ENCODE measurements at regions not wholly inside any gene's neighbourhood (a gene's known extent, or its start where the extent isn't known, plus 50 kb on each side); places are given as distances from the start of the nearest gene placed in this dataset.

DNA sequence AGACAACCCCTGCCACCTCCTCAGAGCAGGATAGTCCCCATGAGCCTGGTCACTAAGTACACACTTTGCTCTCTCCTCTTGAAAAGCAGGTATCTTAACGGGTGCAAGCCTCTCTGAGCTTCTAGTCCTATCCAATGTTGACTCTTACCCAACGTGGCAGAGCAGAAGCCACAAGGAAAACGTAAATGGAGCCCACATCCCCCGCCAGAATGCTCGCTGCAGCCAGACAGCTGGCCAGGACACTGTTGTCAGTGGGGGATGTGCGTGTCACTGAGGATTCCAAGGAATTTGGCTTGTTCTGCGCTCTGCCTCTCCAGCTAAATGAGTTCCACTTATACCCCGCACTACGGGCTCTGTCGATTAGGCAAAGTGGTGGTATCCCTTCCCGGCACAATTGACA, 67.8 kb upstream of the IGF1R start:
- CTCF ChIA-PET, result interaction anchor here (1.2 kb wide), 1 partner anchor 61 kb away, joined by 3 read pairs; no protein-coding TSS in a partner anchor
- H3K4me3 Mint-ChIP-seq, result no peak overlapping the region
- POLR2A ChIA-PET, result no interaction called here
- DNase-seq, result no peak
- no peaks in the 10 kb centered on the region for H3K4me1 Mint-ChIP-seq
- H3K27me3 Mint-ChIP-seq, result peaks cover 25% of the 10 kb centered on the region
- peaks cover 3% of the 10 kb centered on the region for H3K9me3 Mint-ChIP-seq
- H3K36me3 Mint-ChIP-seq (ENCODE audit: low read depth), result no peaks in the 10 kb centered on the region
- H3K27ac Mint-ChIP-seq, result no peak overlapping the region

DNA sequence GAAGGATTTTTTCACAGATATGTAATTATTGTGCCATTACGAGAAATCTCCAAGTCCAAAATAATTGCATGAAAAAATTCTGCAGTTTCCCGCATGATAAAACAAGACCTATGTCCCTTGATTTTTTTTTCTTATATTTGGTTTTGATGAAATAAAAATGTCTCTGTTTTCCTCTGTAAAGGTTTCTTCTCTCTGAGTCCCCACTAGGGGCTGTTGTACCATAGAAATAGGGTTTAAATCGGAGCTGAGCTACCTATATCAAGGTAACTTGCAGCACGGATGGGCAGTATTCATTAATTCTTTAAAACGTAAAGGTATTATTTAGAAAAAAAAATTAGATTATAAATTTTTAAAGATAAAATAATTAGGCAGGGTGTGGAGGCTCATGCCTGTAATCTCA, 66.6 kb upstream of the IGF1R start:
- H3K4me3 Mint-ChIP-seq, result no peak overlapping the region
- no peaks in the 10 kb centered on the region for H3K36me3 Mint-ChIP-seq (ENCODE audit: low read depth)
- DNase-seq, result no peak
- H3K27ac Mint-ChIP-seq, result no peak overlapping the region
- CTCF ChIA-PET, result no interaction called here
- POLR2A ChIA-PET, result no interaction called here
- H3K4me1 Mint-ChIP-seq, result peaks cover 1% of the 10 kb centered on the region
- peaks cover 3% of the 10 kb centered on the region for H3K9me3 Mint-ChIP-seq
- peaks cover 29% of the 10 kb centered on the region for H3K27me3 Mint-ChIP-seq

DNA sequence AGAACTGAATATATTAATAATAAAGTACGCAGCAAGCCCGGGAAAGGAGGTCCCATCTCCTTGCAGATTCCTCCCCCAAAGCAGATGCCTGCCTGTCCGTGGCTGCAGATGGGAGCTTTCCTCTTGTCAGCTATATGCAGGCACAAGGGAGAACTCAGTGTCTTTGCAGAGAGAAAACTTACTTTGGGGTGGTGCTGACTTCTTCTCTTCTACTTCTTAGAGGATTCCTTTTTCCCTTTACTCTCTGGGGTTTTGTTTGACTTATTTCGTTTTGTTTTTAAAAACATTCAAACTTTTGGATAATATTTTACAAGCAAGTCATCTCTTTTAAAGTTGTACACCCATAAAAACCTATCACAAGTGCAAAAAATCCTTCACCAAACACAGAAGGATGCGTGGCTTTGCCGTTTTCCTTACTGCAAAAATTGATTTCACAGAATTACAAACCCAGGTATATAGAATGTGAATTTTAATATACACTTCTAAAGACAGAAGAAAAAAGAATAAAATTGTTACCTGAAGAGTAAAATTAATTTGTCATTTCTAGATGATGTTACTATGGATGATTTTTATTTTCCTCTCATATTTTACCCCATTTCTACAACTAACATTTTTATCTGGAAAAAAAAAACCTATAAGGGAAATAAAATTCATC, 65.3 kb upstream of the IGF1R start:
- DNase-seq, result no peak
- H3K9me3 Mint-ChIP-seq, result peaks cover 3% of the 10 kb centered on the region
- H3K27ac Mint-ChIP-seq, result no peak overlapping the region
- ChIA-PET POLR2A (no interaction called here), CTCF (no interaction called here)
- H3K36me3 Mint-ChIP-seq (ENCODE audit: low read depth), result no peaks in the 10 kb centered on the region
- H3K4me3 Mint-ChIP-seq, result no peak overlapping the region
- H3K27me3 Mint-ChIP-seq, result peaks cover 31% of the 10 kb centered on the region
- peaks cover 1% of the 10 kb centered on the region for H3K4me1 Mint-ChIP-seq

DNA sequence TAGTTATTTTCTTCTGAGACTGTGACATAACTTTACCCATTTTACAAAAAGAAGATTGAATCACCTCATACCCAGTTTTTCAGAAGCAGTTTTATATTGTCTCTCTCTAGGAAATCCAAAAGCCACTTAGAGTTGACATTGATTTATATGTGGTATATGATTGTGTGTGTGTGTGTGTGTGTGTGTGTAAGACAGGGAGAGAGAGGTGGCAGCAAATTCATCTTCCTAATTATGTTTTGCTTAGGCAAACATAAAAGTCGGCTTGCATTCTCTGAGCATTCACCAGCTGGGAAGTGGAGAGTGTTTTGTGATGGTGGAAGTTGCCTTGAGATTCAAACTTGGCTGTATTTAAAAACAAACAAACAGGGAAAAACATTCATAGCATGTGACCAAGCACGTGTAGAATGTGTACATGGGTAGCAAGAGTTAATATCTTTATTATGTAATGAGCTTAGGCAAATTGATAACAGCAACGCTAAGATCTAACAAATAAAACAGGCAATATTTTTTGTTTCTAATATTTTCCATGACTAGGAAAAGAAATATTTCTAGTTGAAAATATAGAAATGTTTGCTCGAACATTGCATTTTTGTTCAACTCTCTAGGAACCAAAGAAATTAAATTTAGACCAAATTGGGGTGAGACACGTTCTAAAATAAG, 64.4 kb upstream of the IGF1R start:
- no peaks in the 10 kb centered on the region for H3K9me3 Mint-ChIP-seq
- POLR2A ChIA-PET, result no interaction called here
- H3K4me1 Mint-ChIP-seq, result peaks cover 1% of the 10 kb centered on the region
- H3K27me3 Mint-ChIP-seq, result peaks cover 36% of the 10 kb centered on the region
- no peaks in the 10 kb centered on the region for H3K36me3 Mint-ChIP-seq (ENCODE audit: low read depth)
- DNase-seq, result no peak
- no peak overlapping the region for H3K4me3 Mint-ChIP-seq
- CTCF ChIA-PET, result no interaction called here
- H3K27ac Mint-ChIP-seq, result no peak overlapping the region

DNA sequence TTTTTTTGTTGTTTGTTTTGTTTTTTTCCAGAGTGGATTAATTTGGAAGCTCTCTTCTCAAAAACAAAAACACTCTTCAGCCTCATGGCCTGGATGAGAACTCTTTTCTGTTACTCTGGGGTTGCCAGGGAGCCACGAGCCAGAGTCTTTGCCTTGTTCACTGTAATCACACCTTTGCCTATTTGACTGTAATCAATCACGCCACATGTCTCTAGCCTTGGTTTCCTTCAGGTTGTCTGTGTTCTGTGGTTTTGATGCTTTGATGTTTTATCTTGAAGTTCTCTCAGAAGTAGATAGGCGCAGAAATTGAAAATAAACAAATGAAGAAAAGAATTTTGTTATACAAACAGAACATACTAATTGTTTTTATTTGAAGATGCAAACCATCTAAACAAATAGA, 62.3 kb upstream of the IGF1R start:
- ChIA-PET POLR2A (no interaction called here), CTCF (no interaction called here)
- Mint-ChIP-seq H3K27me3 (peaks cover 38% of the 10 kb centered on the region), H3K27ac (no peak overlapping the region), H3K9me3 (no peaks in the 10 kb centered on the region), H3K4me3 (no peak overlapping the region), H3K36me3 (ENCODE audit: low read depth) (no peaks in the 10 kb centered on the region), H3K4me1 (peaks cover 1% of the 10 kb centered on the region)
- DNase-seq, result no peak

DNA sequence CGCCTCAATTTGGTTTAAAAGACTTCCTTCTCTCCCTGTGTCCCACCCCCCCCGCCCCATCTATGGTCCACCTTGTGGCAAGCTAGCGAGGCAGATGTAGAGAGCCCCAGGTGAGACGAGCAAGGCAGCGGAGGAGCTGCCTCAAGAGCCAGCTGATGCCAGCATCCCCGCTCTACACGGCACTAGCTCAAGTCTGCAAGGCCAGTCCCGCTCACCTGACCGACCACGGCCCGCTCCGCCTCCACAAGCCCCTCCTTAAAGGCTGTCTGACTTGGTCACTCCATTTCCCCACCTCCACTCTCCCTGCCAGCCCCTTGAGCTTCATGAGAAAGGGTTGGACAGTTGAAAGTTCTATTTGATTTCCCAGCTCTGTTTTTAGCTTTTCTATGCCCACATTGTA, 56.2 kb upstream of the IGF1R start:
- Mint-ChIP-seq H3K27ac (no peak overlapping the region), H3K27me3 (peaks cover 13% of the 10 kb centered on the region), H3K4me3 (no peak overlapping the region), H3K4me1 (no peaks in the 10 kb centered on the region), H3K36me3 (ENCODE audit: low read depth) (no peaks in the 10 kb centered on the region), H3K9me3 (no peaks in the 10 kb centered on the region)
- ChIA-PET CTCF (no interaction called here), POLR2A (no interaction called here)
- no peak for DNase-seq

DNA sequence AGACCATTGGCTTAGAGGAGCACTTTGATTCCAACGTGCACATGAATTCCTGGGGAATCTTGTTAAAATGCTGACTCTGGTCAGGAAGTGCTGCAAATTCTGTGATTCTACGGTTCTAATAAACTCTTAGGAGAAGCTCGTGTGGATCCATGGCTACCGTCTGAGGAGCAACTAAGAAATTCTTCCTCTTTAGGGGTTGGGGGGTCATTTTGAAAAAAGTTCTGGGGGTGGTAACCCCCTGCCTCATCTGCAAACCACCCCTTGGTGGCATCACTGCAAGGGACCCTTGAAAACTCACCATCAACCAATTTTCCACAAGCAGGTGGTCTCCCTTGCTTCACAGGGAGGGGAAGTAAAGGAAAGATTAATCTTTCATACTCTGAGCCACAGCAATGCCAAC, 52.2 kb upstream of the IGF1R start:
- Mint-ChIP-seq H3K4me3 (no peak overlapping the region), H3K36me3 (ENCODE audit: low read depth) (no peaks in the 10 kb centered on the region), H3K27ac (no peak overlapping the region), H3K27me3 (peaks cover 12% of the 10 kb centered on the region), H3K9me3 (no peaks in the 10 kb centered on the region), H3K4me1 (peaks cover 14% of the 10 kb centered on the region)
- ChIA-PET POLR2A (no interaction called here), CTCF (no interaction called here)
- DNase-seq, result no peak

DNA sequence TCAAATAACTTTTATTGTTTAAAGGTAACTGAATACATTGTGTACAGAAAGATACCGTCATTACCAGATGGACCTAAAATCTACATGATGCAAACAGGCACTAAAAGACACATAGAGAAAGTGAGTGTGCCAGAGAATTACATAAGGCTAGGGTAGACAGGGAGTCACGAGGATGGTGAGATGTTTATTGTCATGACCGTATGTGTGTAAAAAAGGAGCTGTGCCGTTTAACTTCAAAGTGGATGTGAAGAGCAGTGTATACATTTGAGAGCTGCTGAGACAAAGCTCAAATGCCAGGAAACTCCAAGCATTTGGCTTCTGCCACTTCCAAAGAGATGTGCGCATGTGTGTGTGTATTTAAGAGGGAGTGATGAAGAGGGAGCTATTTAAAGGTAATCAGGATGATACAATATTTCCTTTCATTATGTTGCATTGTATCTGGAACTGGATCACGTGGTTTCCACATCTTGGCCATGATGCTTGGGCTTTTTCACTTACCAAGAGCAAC, 51.4 kb upstream of the IGF1R start:
- Mint-ChIP-seq H3K9me3 (no peaks in the 10 kb centered on the region), H3K27ac (no peak overlapping the region), H3K4me3 (no peak overlapping the region), H3K4me1 (peaks cover 14% of the 10 kb centered on the region), H3K27me3 (peaks cover 9% of the 10 kb centered on the region), H3K36me3 (ENCODE audit: low read depth) (no peaks in the 10 kb centered on the region)
- no peak for DNase-seq
- ChIA-PET CTCF (no interaction called here), POLR2A (no interaction called here)

DNA sequence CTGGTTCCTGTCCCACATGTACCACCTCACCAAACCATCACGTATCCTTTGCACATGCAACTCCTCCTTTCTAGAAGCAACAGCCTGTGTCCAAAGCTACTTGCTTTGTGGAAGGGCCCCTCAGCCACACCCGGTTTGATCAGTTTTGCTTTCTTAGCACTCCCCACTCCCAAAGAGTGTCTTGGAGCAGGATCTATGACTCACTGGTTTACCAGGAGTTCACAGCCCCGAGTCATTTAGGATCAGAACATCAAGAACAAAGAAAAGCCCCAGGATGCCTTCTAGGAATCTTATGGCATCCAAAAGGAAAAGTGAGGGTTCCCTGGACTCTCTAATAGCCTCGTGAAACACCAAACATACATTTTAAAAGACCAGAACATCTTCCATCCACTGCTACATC, 50.7 kb upstream of the IGF1R start:
- Mint-ChIP-seq H3K9me3 (no peaks in the 10 kb centered on the region), H3K27ac (no peak overlapping the region), H3K4me1 (peaks cover 14% of the 10 kb centered on the region), H3K4me3 (no peak overlapping the region), H3K36me3 (ENCODE audit: low read depth) (no peaks in the 10 kb centered on the region), H3K27me3 (peaks cover 9% of the 10 kb centered on the region)
- CTCF ChIA-PET, result no interaction called here
- DNase-seq, result no peak
- POLR2A ChIA-PET, result no interaction called here
